Thymus (tissue), 11 donors: ENCODE measurements at regions not wholly inside any gene's neighbourhood (a gene's known extent, or its start where the extent isn't known, plus 50 kb on each side); places are given as distances from the start of the nearest gene placed in this dataset.
"Not testable (repeated sequence)": the region's sequence is repeated elsewhere in the genome, so short reads cannot be mapped to it uniquely, and the experiment has no call there.

Experiments used
- DNase-seq, 9 donors: peaks; one replicate each; pipeline ENCODE4 v3.0.0-alpha.2; 2013; ENCODE audit warnings: low spot score in 9 of 9, low read depth in 6 of 9, missing footprints in 1 of 9
- H3K27ac ChIP-seq, 2 donors: one replicate each; pipeline ENCODE4 v1.5.1; 2013; ENCODE audit warnings: control low read depth in 1 of 2, low read depth in 1 of 2, low read length in 1 of 2, mild to moderate bottlenecking in 1 of 2, moderate library complexity in 1 of 2
- H3K27me3 ChIP-seq, 2 donors: one replicate each; pipeline ENCODE4 v1.5.1; 2013; ENCODE audit warnings: low read length in 1 of 2; ENCODE audit not compliant: control insufficient read depth in 2 of 2, insufficient read depth in 1 of 2
- H3K36me3 ChIP-seq, 2 donors: one replicate each; pipeline ENCODE4 v1.5.1; 2013; ENCODE audit warnings: low read length in 1 of 2, mild to moderate bottlenecking in 1 of 2, moderate library complexity in 1 of 2; ENCODE audit not compliant: control insufficient read depth in 2 of 2, insufficient read depth in 2 of 2
- H3K4me1 ChIP-seq, 2 donors: one replicate each; pipeline ENCODE4 v1.5.1; 2013; ENCODE audit warnings: low read length in 2 of 2; ENCODE audit not compliant: control insufficient read depth in 2 of 2, insufficient read depth in 2 of 2
- H3K4me3 ChIP-seq, 2 donors: one replicate each; pipeline ENCODE4 v1.5.1; 2013; ENCODE audit warnings: low read length in 2 of 2, control low read depth in 1 of 2, mild to moderate bottlenecking in 1 of 2
- H3K9me3 ChIP-seq, 2 donors: one replicate each; pipeline ENCODE4 v1.5.1; 2013; ENCODE audit warnings: low read length in 1 of 2, mild to moderate bottlenecking in 1 of 2; ENCODE audit not compliant: control insufficient read depth in 2 of 2, insufficient read depth in 1 of 2
- WGBS: extraction: QIAGEN DNeasy Blood & Tissue Kit; methylation state at CpG from one replicate; pipeline ENCODE4 v1.1.7; 2013; 5-methylcytosine and 5-hydroxymethylcytosine counted together
- donor health status: healthy.

GRCh38 chr15:22519213-22519612 lies 60.5 kb downstream of the GOLGA6L22 start:
- not testable (repeated sequence) for DNase-seq, H3K4me3 ChIP-seq, H3K9me3 ChIP-seq, H3K36me3 ChIP-seq, H3K27me3 ChIP-seq, H3K4me1 ChIP-seq, H3K27ac ChIP-seq
- WGBS, result no CpG with 5 or more reads among the region's 4 CpGs

GRCh38 chr15:22526537-22526936 lies 67.8 kb downstream of the GOLGA6L22 start:
- not testable (repeated sequence) for H3K36me3 ChIP-seq, H3K9me3 ChIP-seq, H3K27ac ChIP-seq, H3K27me3 ChIP-seq, H3K4me3 ChIP-seq, H3K4me1 ChIP-seq, DNase-seq
- WGBS, result no CpG with 5 or more reads among the region's 2 CpGs

- H3K4me3 ChIP-seq, DNase-seq, H3K9me3 ChIP-seq, H3K27ac ChIP-seq, H3K36me3 ChIP-seq, H3K4me1 ChIP-seq, H3K27me3 ChIP-seq: not testable (repeated sequence)
- 25% methylated on average over 2 of the region's 4 CpGs for WGBS
Observed at GRCh38 chr15:22527016-22527415, 68.3 kb downstream of the GOLGA6L22 start.

- not testable (repeated sequence) for H3K4me1 ChIP-seq
- no CpG with 5 or more reads among the region's 6 CpGs for WGBS
Observed at GRCh38 chr15:22529200-22529599, 70.5 kb downstream of the GOLGA6L22 start.

DNA sequence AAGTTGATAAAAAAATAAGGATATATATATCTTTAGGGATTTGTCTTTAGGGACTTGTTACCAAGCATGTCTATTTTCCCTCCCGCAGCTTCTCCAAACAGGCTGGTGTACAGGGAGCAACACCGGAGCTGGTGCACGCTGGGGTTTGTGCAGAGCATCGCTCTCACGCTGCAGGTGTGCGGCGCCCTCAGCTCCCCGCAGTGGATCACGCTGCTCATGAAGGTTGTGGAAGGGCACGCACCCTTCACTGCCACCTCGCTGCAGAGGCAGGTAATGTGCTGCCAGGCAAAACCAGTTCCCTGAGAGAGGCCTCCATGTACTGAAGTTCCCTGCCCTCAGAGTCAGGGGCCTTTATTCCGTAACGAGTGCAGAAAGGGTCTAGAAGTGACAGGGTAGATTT lies 101.0 kb downstream of the GOLGA6L22 start:
- H3K36me3 ChIP-seq, H3K27ac ChIP-seq, H3K4me1 ChIP-seq, H3K27me3 ChIP-seq, H3K4me3 ChIP-seq, H3K9me3 ChIP-seq, DNase-seq: not testable (repeated sequence)
- WGBS, result 95% methylated on average over 11 of the region's 13 CpGs

More at GRCh38 chr15:22529200-22529599, 70.5 kb downstream of the GOLGA6L22 start:
- H3K27me3 ChIP-seq, H3K9me3 ChIP-seq, H3K4me3 ChIP-seq, H3K27ac ChIP-seq, H3K36me3 ChIP-seq, DNase-seq: not testable (repeated sequence)

DNA sequence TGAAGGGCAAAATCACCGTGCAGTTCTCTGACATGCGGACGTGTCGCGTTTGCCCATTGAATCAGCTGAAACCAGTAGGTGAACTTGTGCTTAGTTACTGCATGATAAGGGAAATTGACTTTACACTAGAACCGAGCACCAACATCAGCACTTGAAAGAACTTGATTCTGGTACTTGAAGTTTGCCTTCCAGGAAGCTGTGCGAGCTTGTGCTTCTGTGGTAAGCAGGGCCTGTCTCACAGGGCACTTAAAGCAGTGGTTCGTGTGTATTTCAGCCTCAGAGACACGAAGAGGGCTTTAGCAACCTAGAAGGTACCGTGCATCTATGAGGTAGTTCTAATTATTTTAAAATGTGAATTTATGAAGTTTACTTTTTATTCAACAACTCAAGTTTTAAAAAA lies 103.0 kb downstream of the GOLGA6L22 start:
- H3K27me3 ChIP-seq, H3K36me3 ChIP-seq, H3K4me1 ChIP-seq, H3K9me3 ChIP-seq, H3K4me3 ChIP-seq, DNase-seq, H3K27ac ChIP-seq: not testable (repeated sequence)
- WGBS, result 100% methylated on average over 4 of the region's 10 CpGs

DNA sequence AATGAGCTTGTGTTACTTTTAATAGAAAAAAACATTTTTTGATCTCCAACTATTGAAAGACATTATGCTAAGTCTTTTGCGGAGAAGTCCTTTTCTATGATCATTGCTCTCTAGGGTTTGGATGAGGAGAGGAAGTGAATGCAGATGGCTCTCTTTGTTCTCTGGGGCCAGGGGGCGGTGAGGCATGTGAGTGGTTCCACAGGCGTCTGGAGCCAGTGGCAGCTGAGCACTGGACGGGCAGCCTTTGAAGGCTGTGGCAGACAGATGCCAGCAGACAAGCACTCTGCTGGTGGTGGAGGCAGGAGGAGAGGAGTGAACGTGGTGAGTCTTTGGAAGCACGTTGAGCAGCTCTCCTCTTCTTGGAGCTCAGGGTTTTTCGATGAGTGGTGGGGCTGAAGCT lies 107.8 kb downstream of the GOLGA6L22 start:
- not testable (repeated sequence) for H3K4me3 ChIP-seq, DNase-seq, H3K4me1 ChIP-seq, H3K27me3 ChIP-seq, H3K9me3 ChIP-seq, H3K27ac ChIP-seq, H3K36me3 ChIP-seq
- WGBS, result no CpG with 5 or more reads among the region's 7 CpGs

DNA sequence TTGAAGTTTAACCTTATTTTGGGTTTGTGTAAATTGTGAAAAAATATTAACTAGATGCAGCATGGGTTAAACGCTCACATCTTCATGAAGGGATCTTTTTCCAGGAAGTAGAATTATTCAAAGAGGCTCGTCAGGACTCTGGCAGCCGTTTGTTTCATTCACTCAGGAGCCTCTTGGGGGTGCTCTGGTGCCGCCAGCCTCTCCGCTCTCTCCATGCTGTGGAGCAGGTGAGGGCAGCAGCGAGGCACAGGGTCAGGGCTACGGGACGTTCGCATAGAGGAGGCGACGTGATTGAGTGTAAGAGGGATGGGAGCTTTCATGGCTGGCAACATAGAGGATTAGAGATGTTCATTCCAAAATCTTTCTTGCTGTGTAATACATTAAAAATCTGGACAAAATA lies 110.8 kb downstream of the GOLGA6L22 start:
- not testable (repeated sequence) for H3K4me1 ChIP-seq, H3K36me3 ChIP-seq, H3K27me3 ChIP-seq, H3K9me3 ChIP-seq, H3K4me3 ChIP-seq, DNase-seq, H3K27ac ChIP-seq
- WGBS, result no CpG with 5 or more reads among the region's 11 CpGs

DNA sequence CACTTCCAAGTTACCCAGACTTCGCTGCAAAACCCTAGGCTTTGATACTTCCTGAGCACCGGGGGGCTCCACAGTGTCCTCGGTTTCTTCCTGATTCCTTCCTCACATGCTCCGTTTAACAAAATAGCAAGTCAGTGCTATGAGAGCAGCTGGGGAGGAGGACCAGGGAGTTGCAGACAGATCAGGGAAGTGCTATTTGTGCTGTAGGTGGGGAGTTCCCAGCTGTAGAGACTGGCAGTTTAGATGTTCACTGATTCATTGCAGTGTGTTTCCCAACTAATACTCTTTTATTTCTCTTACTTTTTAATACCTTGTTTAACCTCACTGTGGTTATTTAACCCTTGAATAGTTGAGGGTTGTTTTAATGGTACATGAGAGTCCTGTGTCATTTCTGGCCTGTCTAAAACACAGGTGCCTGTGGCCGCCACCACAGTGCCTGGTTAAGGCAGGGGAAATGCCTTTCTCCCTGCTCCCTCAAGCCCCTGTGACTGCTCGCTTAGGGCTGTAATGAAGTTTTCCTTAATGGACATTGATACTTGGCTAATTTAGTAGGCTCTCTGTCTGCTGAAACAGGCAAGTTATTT lies 113.5 kb downstream of the GOLGA6L22 start:
- not testable (repeated sequence) for H3K27ac ChIP-seq

DNA sequence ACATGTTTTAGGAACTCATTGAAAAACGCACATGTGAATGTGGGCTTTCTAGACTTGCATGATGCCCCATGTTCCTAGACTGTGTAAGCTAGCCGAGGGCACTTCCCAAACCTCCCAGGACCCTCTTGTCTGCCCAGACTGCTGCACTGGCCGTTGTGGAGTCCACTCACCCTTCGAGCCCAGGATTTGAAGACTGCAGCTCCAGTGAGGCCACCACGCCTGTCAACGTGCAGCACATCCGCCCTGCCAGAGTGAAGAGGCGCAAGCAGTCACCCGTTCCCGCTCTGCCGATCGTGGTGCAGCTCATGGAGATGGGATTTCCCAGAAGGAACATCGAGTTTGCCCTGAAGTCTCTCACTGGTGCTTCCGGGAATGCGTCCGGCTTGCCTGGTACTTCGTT lies 114.1 kb downstream of the GOLGA6L22 start:
- H3K36me3 ChIP-seq, H3K4me1 ChIP-seq, H3K27me3 ChIP-seq, H3K4me3 ChIP-seq, DNase-seq, H3K27ac ChIP-seq, H3K9me3 ChIP-seq: not testable (repeated sequence)
- WGBS, result 92% methylated on average over 17 of the region's 17 CpGs

More for the DNA sequence above, 113.5 kb downstream of the GOLGA6L22 start:
- not testable (repeated sequence) for H3K9me3 ChIP-seq, H3K4me1 ChIP-seq, H3K4me3 ChIP-seq, H3K36me3 ChIP-seq, H3K27me3 ChIP-seq
- peak in 1 of 9 donors; percentile 0 for DNase-seq
- WGBS, result 74% methylated on average over 3 of the region's 6 CpGs
